ENCODE measurements at regions not wholly inside any gene's neighbourhood (a gene's known extent, or its start where the extent isn't known, plus 50 kb on each side); places are given as distances from the start of the nearest gene placed in this dataset.
A peak's percentile ranks its signal among the peaks of the same experiment; 100 is the strongest.

DNA sequence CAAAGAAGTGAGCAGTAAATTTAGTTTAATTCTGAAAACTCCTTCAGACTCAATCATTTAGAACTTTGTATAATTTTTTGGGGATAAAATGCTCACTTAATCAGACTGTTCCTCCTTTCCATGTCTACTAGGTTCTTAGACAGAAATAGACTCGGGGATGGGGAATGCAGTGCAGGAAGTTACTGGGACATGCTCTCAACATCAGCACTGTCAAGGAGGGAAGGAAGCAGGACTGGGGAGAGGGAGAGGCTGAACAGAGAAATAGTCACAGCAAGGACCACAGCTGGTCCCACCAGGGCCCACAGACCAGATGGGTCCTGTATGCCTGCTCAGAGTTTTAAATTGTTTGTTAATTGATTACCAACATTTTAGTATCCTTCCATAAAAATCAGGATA lies 310.1 kb upstream of the MSX2 start:
- DNase-seq: no peak

DNA sequence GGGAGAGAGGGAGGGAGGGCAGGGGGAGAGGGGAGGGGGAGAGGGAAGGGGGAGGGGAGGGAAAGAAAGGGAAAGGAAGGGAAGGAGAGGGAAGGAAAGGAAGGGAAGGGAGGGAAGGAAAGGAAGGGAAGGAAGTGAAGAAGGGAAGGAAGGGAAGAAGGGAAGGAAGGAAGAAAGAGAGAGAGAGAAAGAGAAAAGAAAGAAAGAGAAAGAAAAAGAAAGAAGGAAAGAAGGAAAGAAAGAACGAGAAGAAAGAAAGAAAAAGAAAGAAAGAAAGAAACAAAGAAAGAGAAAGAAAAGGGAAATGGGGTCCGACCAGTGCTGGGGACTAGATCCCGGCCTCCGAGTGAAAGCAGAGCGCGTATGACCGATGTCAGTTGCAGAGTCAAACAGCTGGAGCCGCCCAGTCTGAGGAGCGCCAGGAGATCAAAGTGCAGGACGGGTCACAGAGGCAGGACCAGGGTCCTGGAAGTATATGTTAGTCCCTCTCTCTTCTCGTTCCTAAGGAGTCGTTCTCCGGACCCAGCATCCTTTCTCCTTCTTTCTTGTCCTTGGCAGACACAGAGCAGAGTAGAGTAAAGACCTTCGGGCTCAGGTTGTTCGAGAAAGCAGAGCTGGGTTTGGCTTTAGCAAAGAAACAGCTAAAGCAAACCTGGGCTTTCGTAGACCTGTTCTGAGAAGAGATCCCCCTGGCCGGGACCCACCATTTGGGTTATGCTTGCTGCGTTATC lies 305.4 kb upstream of the MSX2 start:
- DNase-seq: no peak

DNA sequence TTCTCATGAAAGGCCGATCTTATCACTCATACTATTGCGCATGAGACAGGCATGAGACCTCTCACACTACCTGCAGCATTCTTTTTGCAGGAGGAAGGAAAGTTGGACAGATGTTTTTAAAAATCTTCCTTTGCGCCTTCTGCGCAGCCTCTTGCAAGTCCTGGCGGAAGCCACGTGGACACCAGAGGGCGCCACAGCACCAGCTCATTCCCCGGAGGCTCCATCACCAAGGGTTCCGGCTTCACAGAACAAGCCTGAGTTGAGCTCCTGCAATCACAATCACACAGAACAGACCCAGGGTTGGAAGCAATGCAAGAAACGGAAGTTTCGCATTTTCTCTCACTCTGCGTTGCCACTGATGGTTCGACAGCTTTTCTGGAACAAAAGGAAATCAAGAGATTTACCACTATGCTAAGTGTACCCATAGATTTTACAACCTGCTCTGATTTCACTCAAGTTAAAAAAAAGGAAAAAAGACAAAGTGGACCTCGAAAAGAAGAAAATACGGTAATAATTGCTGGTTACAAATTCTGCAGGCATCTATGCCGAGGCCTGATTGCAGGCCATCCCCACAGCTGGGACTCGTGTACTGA lies 304.7 kb upstream of the MSX2 start:
- peak; percentile 81 for DNase-seq

DNA sequence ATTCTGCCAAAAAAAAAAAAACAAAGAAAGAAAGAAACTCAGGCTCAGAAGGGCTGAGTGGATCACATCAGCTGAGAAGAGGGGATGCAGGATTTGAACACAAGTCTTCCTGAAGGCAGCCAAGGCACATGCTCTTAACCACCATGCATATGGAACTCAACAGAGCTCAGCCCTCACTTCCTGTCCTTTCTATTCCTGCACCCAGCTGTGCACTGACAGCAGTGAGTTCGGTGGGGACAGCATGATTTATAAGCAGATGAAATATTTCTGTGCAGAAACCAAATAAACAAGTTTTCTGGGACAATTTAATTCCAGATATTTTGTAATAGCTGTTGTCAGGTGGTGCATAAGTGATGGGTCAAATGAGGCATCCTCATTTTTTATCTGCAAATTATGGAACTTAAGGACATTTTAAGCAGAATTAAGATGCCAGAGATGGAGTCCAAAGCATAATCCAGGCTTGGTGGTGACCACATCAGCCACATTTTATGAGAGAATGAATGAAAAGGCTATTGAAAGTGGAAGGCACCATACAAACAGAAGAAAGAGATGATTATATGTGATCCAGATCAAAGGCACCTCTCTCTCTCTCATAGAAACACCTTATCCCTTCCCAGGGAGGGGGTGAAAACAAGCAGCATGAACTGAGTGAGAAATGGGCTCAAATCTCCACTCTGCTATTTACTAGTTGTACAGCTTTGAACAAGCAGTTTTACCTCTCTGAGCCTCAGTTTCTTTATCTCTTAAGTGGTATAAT lies 303.6 kb upstream of the MSX2 start:
- DNase-seq: no peak

DNA sequence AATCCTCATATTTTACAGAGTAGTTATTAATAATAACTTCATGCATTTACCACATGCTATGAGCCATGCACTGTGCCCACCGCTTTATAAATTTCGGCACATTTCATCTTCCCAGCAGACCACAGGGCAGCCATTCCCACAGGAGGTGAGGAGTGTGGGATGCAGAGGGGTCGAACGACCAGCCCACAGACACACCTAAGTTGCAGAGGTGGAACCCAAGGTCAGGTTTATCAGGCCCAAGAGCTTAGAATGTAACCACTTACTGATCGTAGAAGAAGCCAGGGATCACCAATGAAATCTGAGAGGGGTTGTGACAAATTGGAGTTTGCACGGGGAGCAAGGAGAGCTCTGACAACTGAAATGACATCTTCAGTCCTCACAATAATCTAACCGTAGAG lies 303.0 kb upstream of the MSX2 start:
- no peak for DNase-seq

DNA sequence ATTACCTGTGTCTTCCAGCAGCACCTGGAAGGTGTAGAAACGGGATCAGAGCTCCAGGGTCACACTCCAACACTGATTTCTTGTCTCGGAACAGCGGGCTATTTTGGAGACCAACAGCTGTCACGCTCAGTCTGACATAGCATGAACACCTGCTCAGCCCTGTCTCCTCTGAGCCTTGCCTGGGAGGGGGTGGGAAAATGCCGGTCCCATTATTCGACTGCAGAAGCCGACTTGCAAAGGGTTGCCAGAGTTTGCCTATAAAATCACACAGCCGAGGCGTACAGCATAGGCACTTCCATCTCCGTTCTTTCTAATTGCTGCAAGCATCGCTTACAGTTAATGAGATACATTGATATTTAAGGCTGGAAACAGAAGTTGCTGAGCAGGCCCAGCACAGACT lies 300.8 kb upstream of the MSX2 start:
- no peak for DNase-seq

DNA sequence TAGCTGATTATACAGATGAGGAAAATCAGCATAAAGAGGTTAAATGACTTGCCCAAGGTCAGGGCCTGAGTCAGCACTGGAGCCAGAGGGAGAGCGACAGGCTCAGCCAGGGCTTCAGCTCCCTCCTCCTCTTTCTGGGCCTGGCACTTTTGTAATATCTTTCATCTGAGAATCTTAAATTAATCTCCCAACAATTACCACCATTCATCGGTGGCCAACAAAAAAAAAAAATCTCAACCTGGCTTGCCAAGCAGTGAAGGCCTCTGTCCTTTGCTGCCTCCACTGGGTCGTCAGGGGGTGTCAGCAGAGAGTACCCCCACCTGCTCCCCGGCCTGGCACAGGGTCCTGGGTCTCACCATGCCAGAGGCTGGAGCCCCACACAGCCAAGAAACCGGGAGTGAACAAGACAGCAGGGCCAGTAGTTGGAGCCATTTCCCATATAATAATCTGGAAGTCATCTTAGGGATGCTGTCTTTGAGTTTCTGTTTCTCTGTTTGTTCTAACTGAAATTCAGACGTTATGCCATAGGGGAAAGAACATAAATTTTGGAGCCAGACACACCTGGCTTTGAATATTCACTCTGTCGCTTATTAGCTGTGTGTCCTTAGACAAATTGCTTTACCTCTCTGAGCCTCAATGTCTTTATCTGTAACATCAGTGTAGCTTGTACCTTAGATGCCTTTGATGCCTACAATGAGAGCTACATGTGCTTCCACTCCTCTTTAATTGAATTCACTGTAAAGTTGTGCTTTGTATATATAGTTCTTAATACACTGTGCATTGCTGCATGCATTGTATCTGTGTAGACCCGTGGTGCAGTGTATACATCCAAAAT lies 299.9 kb upstream of the MSX2 start:
- no peak for DNase-seq

DNA sequence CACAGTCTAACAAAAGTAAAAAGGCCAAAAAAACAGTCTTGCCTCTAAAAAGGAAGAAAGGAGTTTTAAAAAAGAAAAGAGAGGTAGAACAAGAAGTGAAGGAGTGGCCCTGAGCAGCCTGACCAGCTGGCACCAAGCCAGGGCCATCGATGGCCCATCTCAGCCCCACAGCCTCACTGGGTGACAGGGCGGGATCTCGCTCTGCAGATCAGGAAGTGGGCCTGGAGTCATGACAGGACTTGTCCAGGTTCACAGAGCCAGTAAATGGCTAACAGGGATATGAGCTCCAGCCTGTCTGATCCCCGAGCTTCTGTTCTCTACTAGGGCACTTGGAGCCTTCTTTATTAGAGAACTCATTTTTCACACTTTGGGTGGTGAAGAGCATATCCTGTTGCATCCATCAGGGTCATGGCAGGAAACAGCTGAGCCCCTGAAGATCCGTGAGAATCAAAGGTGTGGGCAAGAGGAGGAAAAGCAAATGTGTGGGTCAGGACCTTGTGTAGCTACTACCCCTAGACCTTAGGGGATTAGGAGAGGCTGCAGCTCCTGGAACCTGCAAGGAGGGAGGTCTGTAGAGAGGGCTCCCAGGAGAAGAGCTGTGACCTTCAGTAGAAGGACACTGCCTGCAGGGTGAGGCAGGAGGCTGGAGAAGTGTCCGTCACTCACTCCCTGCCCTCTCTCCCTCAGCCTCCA lies 299.0 kb upstream of the MSX2 start:
- no peak for DNase-seq

DNA sequence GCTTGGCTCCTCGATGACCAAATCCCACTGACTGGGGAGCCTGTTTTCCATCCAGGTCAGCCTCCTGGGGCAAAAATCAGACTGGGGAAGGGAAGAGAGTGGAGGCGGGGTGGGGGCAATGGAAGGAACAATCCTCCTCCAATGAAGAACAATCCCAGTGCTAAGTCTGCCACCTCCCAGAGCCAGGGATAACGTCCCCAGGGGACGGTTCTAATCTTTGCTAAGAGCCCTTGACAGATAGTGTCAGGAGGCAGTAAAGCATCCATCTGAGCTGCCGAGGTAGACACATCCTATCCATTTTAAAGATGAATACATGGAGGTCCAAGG lies 298.5 kb upstream of the MSX2 start:
- DNase-seq: no peak

DNA sequence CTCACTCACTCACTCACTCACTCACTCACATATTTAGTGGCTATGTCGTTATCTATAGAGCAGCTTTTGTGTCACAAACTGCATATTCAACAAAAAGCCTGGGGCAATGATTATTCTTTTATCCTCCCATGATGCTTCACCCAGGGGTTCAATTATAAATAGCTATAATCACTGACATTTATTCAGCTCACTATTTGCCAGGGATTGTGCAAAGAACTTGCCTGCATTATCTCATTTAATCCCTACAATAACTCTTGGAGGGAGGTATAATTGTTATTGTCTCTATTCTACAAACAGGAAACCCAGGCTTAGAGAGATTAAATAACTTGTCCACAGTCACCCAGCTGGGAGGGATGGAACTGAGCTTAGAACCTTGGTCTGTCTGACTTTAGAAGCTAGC lies 298.0 kb upstream of the MSX2 start:
- DNase-seq: no peak

DNA sequence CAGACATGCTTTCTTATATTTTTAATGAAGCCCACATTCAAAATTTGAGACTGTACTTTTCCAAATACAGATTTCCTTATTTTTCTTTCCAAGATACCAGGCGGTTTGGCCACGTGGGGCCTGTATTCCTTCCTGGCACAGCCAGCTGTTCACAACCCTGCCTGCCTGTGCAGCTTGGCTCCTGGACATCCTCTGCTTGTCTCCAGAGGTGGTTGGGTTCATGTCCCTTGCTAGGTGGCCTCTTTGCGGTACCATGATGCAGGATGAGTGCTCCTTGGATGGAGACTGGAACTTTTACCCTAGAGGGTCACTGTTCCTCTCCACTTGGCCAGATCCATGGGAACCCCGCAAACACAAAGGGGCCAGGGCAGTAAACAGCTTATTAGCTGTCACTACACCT lies 297.5 kb upstream of the MSX2 start:
- no peak for DNase-seq

DNA sequence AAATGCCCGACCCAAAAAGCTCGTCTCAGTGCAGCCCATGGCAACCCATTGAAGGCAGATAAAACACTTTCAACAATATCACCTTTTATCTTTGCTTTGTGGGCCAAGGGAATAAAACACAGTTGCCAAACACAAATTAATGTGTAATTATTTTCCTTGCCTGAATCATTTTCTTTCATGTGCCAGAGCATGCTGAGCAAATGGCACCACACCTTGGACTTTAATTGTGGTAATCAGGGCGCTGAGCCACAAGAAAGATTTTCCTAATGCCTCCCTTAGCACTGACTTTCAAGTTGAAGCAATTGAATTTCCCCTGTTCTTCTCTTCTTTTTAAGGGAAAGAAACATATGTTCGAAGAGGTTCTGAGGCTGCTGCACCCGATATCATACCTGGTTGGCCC lies 297.1 kb upstream of the MSX2 start:
- no peak for DNase-seq

DNA sequence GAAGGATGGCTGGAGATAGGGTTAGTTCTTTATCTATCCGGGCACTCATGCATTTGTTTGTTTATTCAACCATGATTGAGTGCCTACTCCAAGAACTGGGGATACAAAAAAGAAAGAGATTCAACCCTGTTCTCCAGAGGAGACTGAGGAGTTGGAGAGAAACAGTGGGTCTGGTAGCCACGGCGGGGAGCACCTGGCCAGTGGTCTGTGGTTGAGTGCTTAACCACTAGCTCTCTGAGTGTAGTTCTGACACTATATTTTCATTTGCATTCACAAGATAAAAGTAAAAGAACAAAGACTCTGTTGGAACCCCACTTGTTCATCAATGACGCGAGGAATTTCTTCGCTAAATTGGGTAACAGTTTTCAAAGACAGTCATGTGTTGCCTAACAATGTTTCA lies 295.5 kb upstream of the MSX2 start:
- DNase-seq: no peak

DNA sequence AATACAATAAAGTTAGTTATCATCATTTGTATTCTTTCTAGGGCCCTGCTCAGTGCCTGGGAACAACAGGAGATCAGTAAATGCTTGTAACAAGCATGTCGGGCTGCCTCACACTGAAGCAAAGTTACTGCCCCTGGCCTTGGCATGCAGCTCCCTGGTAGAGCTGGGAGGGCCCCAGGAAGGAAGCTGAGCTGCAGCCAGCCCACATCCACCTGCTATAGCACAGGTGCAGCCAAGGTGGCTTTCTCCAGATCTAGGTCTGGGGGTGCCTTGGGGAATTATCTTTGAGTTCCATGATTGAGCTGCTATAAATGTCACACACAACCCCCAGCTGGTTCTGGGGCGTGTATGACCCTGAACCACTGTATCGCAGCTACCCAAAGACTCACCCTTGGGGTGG lies 293.4 kb upstream of the MSX2 start:
- no peak for DNase-seq

DNA sequence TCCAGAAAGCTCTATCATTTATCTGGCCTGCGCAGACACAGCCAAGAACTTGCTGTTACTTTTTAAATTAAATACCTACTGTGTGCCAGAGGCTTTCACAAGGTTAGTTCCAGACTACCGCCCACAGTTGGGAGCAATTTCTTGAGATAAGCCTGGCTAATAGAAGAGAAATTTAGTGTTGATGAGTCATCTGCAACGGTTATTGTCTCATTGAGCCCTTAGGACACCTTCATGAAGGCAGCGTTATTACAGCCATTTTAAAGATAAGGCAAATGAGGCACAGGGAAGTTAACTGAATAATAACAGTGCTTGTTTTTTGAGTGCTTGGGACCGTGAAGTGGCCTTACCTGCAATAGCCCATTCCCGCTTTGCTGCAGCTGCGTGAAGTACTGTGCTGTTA lies 292.9 kb upstream of the MSX2 start:
- no peak for DNase-seq

DNA sequence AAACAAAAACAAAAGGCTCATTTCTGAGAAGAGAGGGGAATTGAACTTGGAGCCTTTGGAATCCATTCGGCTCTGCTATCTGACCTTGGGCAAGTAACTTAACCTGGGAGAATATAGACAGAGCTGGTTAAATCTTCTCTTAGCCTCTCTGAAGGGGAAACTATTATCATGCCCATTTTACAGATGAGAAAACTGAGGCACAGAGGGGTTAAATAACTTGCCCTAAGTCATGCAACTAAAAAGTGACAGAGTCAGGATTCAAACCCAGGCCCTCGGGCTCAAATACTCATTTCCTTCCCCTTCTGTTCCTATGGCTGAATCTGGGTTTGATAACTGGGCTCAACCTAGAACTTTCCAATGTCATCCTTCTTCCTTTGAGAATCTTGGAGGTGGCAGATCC lies 291.3 kb upstream of the MSX2 start:
- no peak for DNase-seq

DNA sequence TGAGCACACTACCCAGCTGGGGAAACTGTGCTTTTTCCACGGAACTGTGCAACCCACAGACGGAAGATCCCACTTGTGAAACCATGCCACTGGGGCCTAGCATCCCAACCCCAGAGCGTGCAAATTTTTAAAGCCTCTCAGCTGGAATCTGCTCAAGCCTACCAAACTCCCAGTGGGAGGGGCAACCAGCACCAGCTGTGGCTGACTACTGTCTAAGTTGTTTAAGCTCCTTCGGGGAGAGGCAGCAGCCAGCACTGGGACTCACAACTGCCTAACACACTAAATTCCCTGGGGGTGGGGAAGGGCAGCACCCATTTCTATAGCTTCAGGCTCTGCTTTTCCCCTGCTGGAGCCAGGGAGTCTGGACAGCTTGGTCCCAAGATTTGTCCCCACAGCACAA lies 287.6 kb upstream of the MSX2 start:
- no peak for DNase-seq

DNA sequence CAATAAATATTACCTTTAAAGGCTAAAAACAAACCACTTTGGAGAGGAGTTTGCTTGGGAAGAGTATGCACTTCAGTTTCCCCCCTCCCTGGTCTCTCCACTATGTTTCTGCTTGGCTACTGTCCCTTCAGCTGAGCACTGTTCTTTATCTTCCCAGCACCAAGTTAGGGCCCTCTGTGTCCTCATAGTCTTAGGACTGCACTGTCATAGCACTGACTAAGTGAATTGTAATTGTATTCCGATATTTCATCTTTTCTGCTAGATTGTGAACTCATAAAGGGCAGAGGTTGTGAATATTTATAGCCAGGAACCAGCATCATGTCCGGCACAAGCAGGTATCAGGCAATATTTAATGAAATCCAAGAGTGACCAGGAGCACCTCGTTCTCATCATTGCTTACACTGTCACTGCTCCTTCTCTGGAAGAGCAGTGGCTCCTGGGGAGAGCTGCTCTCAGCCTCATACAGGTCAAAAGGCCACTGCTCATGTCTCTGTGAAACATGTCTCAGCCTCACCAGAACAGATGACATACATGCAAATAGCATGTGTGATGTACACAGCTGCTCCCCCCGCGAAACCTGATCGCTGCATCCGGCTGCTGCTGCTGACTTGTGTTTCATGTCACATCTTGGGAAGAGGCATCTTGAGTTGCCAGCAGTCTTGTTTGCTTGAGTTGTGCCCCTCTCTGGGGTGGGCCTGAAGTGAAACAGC lies 279.7 kb upstream of the MSX2 start:
- DNase-seq: no peak

DNA sequence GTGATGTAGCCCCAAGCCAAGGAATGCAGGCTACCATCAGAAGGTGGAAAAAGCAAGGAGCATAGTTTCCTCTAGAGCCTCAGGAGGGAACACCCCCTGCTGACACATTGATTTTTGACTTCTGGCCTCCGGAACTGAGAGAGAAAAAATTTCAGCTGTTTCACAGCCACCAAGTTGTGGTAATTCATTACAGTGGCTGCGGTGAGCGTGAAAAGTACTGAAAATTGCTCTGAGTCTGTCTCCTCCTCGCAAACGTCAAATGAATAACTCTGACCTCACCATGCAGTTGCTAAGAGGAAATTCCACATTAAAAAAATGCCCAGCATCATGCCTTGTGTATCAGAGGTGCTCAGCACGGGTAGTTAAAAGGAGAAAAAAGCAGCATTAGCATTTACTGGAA lies 277.9 kb upstream of the MSX2 start:
- DNase-seq: no peak

DNA sequence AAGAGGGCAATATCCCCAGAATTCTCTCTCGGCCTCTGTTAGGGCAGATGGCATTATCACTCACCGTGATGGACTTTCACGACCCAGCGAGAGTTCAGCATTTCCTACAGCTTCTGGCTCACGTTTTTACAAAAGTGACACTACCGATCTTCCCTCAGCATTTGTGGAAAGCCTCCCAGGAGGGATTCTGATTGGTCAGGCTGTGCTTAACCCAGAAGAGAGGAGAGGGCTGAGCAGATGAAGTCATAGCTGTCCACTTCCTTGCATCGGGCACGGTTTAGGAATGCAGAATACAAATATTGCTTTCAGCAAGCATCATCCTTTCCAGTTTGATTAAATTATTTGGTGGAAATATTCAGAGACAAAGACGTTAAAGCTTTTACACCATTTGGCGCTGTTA lies 277.4 kb upstream of the MSX2 start:
- no peak for DNase-seq

DNA sequence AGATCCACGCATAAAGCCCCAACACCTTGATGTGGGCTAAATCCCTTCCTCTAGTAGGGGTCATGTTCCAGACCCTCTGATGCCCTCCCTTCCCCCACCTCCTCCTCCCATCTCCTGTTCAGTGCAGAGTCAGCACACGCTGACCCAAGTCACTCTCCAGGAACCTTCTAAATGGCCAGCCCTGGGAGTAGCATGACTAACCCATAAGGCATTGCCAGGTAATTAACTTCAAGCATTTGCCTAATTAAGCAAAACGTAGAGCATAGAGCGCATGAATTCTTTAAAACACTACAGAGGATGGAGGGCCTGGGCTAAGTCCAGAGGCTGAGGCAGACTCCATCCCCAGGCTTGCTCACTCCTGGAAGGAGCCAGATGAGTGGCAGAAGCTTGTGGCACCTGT lies 276.3 kb upstream of the MSX2 start:
- no peak for DNase-seq

DNA sequence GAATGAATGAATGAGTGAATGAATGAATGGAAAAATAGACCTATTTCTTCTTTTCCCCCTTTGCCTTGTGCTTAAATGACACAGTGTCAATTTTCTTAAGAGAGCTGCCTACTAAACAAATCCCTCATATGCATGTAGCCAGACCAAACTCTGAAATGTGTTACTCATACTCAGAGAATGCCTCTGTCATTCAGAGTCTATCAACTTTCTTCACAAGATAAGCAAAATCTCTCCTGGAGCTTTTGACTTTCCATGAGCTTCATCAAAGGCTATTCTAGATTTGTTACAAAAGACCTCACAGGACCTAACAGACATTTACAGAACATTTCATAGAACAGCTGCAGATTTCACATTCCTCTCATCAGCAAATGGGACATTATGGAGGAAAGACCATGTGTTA lies 275.7 kb upstream of the MSX2 start:
- no peak for DNase-seq

All from activated CD4-positive, alpha-beta T cell treated with anti-CD3 and anti-CD28 coated beads, Interleukin-10, Interleukin-2, amounts not matched to agents 100 ng/mL and 50 ng/mL, durations not matched to agents 16 hours and 8 hours (primary cell).